Epidermal melanocyte (primary cell): ENCODE measurements at regions not wholly inside any gene's neighbourhood (a gene's known extent, or its start where the extent isn't known, plus 50 kb on each side); places are given as distances from the start of the nearest gene placed in this dataset.
A peak's percentile ranks its signal among the peaks of the same experiment; 100 is the strongest.
"Not testable (repeated sequence)": the region's sequence is repeated elsewhere in the genome, so short reads cannot be mapped to it uniquely, and the experiment has no call there.

Experiments used
- DNase-seq: peaks from one replicate; pipeline ENCODE4 v3.0.0; 2011; ENCODE audit warnings: low spot score; ENCODE audit not compliant: insufficient read length

DNA sequence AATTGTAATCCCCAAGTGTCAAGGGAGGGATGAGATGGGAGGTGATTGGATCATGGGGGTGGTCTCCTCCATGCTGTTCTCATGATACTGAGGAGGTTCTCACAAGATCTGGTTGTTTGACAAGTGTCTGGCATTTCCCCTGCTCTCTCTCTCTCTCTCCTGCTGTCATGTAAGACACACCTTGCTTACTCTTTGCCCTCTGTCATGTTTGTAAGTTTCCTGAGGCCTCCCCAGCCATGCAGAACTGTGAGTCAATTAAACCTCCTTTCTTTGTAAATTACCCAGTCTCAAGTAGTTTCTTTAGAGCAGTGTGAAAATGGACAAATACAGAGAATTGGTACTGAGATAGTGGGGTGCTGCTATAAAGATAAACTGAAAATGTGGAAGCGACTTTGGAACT, 207.9 kb downstream of the HINT1 start:
- DNase-seq, result no peak

DNA sequence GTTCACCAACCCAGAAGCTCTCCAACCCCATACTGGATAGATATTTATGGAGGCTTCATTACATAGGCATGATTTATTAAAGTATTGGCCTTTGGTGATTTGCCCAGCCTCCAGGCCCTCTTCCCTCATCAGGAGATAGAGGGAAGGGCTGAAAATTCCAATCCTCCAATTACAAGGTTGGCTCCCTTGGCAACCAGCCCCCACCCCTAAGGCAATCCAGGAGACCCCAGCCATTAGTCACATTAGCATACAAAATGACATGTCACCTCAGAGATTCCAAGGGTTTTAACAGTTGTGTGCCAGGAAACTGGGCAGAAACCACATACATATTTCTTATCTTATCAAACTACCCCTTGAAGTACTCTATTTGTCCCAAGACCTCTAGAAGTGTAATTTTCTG, 210.0 kb downstream of the HINT1 start:
- DNase-seq, result no peak

DNA sequence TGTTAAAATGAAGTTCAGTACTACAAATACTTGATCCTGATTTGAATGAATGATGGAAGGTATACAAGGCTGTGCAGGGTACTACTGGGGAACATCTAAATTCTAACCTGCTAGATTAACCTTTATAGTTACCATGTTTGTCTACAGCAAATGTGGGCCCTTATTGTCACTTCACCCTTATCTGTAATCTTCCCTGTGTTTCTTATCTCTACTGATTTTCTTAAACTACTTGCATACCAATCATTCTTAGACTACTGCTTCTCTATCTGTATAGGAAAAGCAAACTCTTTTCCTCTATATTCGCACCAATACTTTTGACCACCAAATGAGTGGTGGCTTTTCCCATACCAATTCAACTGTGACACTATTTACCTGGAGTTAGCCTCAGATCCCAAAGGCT, 210.7 kb downstream of the HINT1 start:
- DNase-seq, result no peak

DNA sequence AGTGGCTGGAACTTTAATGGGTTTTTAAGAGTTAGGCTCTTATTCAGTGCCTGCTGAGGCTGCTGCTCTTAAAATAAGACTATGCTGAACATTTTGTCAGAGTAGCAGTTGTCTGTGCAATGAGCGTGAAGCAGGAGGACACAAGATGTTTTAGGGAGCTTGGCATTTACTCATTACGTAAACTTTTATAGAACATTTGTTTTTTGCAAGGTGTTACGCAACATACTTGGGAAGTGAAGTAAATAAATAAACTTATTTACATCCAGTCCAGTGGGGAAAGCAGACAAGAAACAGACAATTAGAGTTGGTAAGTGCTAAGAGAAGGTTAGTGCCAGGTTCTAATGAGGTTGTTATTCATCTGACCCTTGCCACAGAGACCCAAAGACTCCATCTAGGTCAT, 226.0 kb downstream of the HINT1 start:
- peak; percentile 50 for DNase-seq

DNA sequence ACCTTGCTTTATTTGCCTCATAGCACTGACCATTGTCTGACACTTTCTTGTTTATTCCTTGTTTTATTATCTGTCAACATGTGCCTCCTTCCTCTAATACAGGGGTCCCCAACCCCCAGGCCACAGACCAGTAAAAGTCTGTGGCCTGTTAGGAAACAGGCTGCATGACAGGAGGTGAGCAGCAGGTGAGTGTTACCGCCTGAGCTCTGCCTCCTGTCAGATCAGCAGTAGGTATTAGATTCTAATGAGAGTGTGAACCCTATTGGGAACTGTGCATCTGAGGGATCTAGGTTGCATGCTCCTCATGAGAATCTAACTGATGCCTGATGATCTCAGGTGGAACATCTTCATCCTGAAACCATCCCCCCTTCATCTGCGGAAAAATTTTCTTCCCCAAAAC, 228.0 kb downstream of the HINT1 start:
- no peak for DNase-seq

DNA sequence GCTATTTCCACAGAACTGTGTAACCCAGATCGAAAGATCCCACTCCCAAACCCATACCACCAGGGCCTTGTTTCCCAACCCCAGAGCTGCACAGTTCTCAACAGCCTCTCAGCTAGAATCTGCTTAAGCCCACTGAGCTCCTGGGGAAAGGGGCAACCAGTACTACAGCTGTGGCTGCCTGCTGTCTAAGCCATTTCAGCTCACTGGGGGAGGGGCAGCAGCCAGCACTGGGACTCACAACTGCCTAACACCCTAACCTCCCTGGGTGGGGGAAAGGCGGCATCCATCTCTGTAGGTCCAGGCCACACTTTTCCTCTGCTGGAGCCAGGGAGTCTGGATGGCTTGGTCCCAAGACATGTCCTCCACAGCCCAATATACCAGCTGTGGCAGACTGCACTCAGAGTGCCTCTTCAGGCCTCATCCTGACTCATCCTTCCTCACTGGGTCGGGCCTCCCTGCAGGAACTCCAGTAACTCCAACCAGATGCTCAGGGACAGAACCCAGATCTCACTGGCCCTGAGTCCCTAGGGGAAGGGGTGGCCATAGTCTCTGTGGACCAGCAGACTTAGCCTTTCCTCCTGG, 241.4 kb downstream of the HINT1 start:
- DNase-seq, result no peak

DNA sequence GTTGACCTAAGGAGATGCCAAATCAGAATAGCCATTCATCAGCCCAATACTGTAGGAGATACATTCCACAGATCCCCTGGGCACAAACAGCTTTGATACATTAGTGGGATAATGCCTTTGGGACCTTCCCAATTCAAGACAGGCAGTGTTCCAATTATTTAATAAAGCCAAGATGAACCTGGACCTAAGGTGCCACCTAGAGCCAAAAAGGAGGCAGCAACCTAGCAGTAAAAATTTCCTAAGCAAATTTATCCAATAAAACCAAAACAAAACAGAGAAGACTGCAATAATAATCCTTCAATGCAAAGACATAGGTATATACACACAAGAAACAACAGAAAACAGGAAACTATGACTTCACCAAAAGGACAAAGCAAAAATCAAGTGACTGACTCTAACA, 253.0 kb downstream of the HINT1 start:
- DNase-seq, result no peak

DNA sequence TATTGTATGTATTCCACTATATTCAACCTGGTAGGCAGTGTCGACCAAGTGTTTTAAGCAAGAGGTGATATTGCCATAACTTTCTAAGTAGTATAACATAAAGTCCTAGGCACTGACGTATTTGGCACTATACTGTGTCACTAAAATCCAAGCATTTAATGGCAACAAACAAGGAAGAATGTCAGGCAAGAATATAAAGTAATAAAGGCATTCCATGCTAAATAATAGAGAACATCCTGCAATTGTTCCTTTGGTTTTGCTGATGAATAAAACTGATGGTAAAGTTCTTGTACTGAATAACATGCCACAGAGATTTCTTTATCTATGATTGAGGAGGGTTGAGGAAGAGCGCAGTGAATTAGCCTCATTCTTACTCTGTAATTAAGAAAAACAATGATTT, 256.9 kb downstream of the HINT1 start:
- no peak for DNase-seq

DNA sequence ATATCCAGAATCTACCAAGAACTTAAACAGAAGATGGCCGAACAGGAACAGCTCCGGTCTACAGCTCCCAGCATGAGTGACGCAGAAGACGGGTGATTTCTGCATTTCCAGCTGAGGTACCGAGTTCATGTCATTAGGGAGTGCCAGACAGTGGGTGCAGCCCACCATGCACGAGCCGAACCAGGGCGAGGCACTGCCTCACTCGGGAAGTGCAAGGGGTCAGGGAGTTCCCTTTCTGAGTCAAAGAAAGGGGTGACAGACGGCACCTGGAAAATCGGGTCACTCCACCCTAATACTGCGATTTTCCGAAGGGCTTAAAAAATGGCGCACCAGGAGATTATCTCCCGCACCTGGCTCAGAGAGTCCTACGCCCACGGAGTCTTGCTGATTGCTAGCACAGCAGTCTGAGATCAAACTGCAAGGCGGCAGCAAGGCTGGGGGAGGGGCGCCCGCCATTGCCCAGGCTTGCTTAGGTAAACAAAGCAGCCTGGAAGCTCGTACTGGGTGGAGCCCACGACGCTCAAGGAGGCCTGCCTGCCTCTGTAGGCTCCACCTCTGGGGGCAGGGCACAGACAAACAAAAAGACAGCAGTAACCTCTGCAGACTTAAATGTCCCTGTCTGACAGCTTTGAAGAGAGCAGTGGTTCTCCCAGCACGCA, 267.4 kb downstream of the HINT1 start:
- not testable (repeated sequence) for DNase-seq

DNA sequence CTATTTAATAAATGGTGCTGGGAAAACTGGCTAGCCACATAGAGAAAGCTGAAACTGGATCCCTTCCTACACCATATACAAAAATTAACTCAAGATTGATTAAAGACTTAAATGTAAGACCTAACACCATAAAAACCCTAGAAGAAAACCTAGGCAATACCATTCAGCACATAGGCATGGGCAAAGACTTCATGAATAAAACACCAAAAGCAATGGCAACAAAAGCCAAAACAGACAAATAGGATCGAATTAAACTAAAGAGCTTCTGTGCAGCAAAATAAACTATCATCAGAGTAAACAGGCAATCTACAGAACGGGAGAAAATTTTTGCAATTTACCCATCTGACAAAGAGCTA, 267.9 kb downstream of the HINT1 start:
- DNase-seq, result not testable (repeated sequence)

DNA sequence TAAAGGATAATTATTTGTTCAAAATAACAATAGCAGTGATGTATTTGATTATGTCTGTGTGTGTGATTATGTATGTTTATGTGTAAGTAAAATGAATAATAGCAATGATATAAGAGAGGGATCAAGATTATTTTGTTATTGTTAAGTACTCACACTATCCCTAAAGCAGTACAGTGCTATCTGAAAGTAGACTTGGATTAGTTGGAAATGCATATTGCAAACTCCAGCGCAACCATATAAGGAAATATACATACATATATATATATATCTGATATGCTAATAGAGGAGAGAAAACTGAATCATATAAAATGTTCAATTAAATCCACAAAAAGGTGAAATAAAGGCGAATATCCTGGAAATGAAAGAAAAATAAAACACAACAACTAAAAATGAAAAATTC, 268.4 kb downstream of the HINT1 start:
- DNase-seq, result no peak

DNA sequence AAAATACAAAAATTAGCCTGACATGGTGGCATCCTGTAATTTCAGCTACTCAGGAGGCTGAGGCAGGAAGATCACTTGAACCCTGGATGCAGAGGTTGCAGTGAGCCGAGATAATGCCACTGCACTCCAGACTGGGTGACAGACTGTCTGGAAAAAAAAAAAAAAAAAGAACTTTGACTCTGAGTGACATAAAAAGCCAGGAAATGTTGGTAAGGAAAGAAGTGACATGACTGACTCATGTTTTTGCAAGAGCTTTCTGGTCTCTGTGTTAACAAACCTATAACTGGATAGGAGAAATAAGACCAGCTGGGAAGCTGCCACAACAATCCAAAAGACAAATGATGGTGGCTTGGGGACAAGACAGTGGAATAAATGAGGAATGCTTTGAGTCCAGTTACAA, 272.1 kb downstream of the HINT1 start:
- no peak for DNase-seq

DNA sequence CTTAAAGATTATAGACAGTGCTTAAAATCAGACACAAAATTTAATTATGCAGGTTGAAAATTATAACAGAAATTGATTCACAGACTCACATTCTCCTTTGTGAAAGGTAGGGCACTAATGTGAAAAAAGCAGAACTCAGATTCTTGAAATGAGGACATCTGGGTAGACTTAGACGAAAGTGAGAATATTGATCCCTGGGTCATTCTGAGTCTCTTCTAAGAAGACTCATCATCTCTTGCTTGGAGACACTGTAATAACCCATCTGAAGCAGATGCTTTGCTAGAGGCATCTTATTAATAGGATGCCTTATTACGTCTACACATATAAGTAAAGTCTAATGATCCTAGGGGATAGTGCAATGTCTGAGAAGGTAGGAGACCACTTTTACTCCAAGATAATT, 274.4 kb downstream of the HINT1 start:
- no peak for DNase-seq

DNA sequence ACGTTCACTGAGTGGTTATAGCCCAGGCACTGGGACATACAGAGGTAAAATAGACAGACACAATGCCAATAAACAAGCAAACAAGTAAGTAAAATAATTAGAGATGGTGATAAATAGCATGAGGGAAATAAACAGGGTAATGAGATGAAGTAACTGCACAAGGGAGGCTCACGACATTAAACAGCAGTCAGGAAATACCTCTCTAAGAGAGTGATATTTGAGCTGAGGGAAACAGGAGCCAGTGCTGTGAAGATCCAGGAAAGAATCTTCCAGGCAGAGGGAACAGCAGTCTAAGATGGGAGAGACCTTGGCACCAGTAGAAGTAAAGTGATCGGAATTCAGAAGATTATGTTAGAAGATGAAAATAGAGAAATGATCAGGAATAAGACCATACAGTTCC, 279.4 kb downstream of the HINT1 start:
- DNase-seq, result no peak

DNA sequence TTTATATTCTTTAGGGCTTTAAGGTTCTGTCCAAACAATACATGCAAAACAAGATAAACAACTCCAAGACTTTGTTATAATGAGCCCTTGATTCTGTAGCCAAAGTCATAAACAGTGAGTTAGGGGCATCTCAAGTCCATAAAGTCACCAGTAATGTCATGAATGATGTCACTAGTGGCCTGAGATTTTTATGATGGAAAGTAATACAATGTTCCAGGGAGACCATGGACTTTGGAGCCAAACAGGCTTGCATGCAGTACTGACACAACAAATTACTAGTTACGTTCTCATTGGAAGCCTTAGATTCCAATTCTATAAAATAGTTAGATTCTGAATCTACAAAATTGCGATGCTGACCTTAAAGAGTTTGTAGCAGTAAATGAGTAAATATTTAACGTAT, 280.0 kb downstream of the HINT1 start:
- no peak for DNase-seq

DNA sequence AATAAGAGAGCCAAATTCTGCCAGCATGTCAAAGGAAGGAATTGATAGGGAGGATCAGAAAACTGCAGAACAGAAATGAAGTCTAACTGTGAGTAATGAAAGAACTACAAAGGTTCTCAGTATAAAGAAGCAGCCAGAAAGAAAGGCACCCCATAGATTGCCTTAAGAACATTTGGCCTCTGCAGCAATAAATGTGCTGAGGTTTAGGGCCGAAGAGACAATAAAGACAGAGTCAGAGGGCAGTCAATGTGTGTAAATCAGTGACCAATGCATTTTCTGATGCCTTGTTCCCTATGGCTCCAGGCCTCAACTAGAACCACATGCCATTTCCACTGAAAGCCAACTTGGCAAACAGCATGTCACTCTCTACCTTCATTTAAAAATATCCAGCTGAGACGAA, 281.0 kb downstream of the HINT1 start:
- no peak for DNase-seq

DNA sequence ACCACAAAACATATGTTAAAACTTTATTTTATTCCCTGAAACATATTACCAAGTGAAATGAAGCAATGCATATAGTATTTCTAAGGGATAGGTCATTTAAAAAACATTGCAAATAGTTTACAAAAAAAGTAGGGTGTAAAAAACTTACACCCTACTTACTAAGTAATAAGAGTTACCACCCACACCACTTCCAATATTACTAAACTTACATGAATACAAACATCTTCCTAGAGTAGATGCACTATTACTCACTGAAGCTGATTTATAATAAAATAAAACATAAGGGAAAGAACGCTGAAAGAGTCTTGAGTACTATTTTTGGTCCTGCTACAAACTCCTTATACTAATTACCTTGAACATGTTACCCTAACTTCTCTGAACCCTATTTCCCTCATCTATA, 289.4 kb downstream of the HINT1 start:
- DNase-seq, result no peak

DNA sequence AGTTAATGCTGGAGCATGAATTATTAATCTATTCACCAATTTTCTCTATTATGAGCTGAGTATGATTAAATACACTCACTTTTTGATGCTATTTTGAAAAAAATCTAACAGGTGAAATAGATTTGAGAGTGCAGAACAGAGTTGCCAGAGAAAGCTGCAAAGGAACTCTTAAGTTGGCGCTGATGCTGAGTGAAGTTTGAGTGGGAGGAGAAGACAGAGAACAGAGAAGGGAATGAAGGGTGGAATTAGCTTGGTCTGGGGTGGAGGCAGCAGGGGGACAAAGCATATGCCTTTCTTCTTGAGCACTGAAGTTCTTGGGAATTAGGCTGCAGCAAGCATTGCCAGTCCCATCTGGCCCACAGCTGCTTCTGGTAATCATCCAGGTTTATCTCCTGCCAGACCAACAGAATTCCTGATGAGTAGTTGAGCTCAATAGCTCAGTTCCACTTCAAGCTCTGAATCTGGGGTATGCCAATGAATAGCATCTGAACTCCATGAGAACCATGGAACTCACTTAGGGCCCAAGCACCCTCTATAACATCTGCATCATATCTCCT, 290.1 kb downstream of the HINT1 start:
- DNase-seq, result no peak

DNA sequence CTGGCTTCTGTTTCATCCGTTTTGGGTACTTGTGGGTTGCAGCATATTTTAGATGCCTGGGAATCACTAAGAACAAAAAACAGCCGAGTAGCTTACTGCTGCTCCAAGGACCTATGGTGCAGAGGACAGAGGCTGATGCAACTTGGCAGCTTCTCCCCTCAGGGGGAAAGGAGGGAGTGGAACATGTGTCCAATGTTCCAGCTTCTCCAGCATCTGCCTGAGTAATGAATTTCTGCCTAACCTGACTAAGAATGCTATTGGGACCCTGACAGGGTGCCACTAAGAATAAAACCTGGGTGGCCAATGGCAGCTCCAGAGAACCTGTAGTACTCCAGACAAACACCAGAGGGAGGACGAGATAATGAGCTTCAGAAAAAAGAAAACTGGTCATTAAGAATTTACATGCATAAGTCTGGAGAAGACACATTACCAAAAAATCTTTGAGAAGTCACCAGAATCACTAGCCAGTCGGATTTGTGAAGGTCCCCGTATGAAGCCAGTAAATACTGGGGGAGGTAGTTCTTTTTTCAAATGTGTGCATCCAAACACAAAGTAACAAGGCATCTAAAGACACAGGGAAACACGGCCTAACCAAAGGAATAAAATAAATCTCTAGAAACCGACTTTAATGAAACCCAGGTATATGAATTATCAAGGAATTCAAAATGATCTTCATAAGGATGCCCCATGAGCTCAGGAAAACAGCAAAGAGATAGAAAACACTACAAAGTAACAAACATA, 293.5 kb downstream of the HINT1 start:
- DNase-seq, result no peak

DNA sequence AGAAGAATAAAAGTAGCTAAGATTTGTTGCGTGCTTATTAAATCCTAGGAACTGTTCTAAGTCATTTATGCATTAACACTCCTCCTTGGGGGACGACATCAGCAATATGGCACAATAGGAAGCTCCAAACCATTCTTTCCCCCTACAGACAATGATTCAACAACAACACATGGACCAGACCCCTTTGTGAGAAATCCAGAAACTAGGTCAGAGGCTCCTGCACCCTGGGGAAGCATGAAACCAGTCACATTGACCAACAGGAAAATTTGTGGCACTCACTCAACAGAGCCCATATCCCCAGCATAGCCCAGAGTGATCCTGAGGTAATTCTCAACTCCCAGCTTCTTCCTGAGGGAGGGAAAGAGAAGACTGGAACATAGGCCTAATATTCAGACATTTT, 294.4 kb downstream of the HINT1 start:
- DNase-seq, result no peak

DNA sequence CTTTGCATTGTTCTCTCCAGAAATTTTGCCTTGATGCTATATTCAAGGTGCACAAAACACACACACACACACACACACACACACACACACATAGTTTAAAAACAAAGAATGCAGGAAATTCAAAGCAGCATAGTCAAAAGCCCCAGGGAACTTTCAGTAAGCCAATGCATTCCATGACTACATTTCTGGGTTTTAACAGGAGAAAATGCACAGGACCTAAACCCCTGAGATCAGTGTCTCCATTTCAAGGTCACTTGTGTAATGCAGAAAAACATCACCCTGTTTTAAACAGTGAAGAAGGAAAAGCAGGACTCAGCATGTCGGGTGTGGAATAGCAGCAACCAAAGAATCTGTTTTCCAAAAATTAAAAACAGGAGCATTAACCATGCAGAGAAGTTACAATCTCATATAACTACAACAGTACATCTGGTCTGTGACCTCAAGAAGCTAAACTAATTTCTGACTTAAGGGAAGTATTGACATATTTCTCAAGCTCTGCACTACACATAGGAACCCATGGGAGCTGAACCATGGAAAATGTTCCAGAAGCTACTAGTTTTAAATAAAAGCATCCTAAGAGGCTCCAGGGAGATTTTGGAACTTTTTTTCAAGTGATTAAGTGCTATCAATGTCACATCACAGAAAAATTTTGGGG, 296.7 kb downstream of the HINT1 start:
- no peak for DNase-seq

DNA sequence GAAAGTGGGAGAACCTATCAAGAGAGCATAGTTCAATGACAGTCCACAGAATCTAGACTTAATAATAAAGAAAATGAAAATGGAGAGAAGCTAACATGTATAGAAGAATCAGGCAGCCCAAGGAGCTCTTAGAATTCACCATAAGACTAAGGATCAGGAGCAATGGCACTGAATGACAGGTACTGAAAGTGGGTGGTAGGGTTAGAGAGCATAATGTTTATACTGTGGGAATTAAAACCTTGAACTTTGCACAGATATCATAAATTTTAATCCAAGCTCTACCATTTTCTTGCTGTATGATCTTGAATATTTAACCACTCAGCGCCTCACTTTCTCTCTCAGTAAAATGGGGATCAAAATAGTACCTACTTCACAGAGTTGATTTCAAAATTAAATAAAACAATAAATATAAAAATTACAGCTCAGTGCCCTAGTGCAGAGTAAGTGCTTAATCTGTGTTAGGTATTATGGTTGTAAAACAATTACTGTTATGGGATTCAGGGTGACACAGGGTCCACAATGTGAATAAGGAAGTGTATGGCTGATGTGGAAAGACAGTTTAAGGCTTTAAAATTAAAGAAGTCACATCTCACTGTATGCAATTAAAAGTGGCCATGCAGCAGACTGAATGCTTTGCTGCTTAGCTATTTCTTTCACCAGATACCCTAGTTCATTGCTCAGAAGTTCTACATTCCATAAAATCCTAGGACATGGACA, 319.8 kb downstream of the HINT1 start:
- no peak for DNase-seq
